GM23338 (cell line): ENCODE measurements at regions not wholly inside any gene's neighbourhood (a gene's known extent, or its start where the extent isn't known, plus 50 kb on each side); places are given as distances from the start of the nearest gene placed in this dataset.

Experiments used
- ATAC-seq: fragments of 200-7000 bp; cut with Tn5 transposase; 3 replicates; pipeline ENCODE4 v1.9.1; 2020
- DNase-seq: peaks from one replicate; pipeline ENCODE4 v3.0.0-alpha.2; 2015; ENCODE audit warnings: low spot score
- H2AFZ ChIP-seq: fragments of 200-600 bp; sonication (generic); 2 replicates; pipeline ENCODE4 v1.8.0; 2016; ENCODE audit warnings: antibody characterized with exemption, mild to moderate bottlenecking, moderate library complexity
- H3F3A ChIP-seq: fragments of 200-600 bp; sonication (generic); replicated peaks from 2 replicates; pipeline ENCODE4 v1.8.0; 2017; ENCODE audit warnings: antibody characterized with exemption, mixed run types, low read depth
- H3K27ac ChIP-seq: fragments of 200-600 bp; sonication (generic); 2 replicates; pipeline ENCODE4 v1.6.1; 2016; ENCODE audit warnings: low read depth
- H3K27me3 ChIP-seq: fragments of 200-600 bp; sonication (generic); 2 replicates; pipeline ENCODE4 v1.8.0; 2016; ENCODE audit warnings: mild to moderate bottlenecking, mixed run types, moderate library complexity; ENCODE audit not compliant: insufficient read depth
- H3K36me3 ChIP-seq: fragments of 200-600 bp; sonication (generic); 2 replicates; pipeline ENCODE4 v1.8.0; 2016; ENCODE audit warnings: mild to moderate bottlenecking; ENCODE audit not compliant: insufficient read depth
- H3K4me1 ChIP-seq: fragments of 200-600 bp; sonication (generic); 2 replicates; pipeline ENCODE4 v1.8.0; 2016; ENCODE audit warnings: mild to moderate bottlenecking, moderate library complexity; ENCODE audit not compliant: insufficient read depth
- H3K4me2 ChIP-seq: fragments of 200-600 bp; sonication (generic); 2 replicates; pipeline ENCODE4 v1.7.1; 2017; ENCODE audit warnings: mixed run types
- H3K4me3 ChIP-seq: fragments of 200-600 bp; sonication (generic); 2 replicates; pipeline ENCODE4 v1.6.1; 2016; ENCODE audit warnings: mixed run types
- H3K79me2 ChIP-seq: fragments of 200-600 bp; sonication (generic); replicated peaks from 2 replicates; pipeline ENCODE4 v1.8.0; 2017; ENCODE audit warnings: mild to moderate bottlenecking; ENCODE audit not compliant: insufficient read depth
- H3K9me2 ChIP-seq: fragments of 200-600 bp; sonication (generic); 2 replicates; pipeline ENCODE4 v1.8.0; 2017; ENCODE audit not compliant: insufficient read depth
- H4K20me1 ChIP-seq: fragments of 200-600 bp; sonication (generic); replicated peaks from 2 replicates; pipeline ENCODE4 v1.8.0; 2017; ENCODE audit warnings: mild to moderate bottlenecking; ENCODE audit not compliant: insufficient read depth
- H3K27ac Mint-ChIP-seq: 2 replicates; pipeline ENCODE4 v1.8.0; 2020; ENCODE audit warnings: inconsistent platforms, mild to moderate bottlenecking, moderate library complexity, mixed read lengths
- H3K27me3 Mint-ChIP-seq: 3 replicates; pipeline ENCODE4 v1.8.0; 2022; ENCODE audit warnings: low read depth, mild to moderate bottlenecking, moderate library complexity, mixed read lengths, inconsistent platforms; ENCODE audit not compliant: insufficient read depth, poor library complexity
- H3K36me3 Mint-ChIP-seq: 3 replicates; pipeline ENCODE4 v1.8.0; 2021; ENCODE audit warnings: low read depth, mild to moderate bottlenecking, inconsistent platforms, moderate library complexity, mixed read lengths
- H3K4me1 Mint-ChIP-seq: 3 replicates; pipeline ENCODE4 v1.8.0; 2020; ENCODE audit warnings: mild to moderate bottlenecking, inconsistent platforms, mixed read lengths
- H3K4me3 Mint-ChIP-seq: 3 replicates; pipeline ENCODE4 v1.8.0; 2021; ENCODE audit warnings: moderate library complexity, mild to moderate bottlenecking, inconsistent platforms, mixed read lengths
- H3K9me3 Mint-ChIP-seq: 3 replicates; pipeline ENCODE4 v1.8.0; 2020; ENCODE audit warnings: moderate library complexity, mild to moderate bottlenecking, inconsistent platforms, mixed read lengths
- EZH2 ChIP-seq: fragments of 200-600 bp; sonication (generic); IDR thresholded peaks from one replicate; pipeline ENCODE4 v1.8.0; 2017; ENCODE audit warnings: antibody characterized with exemption, mild to moderate bottlenecking, low read depth; ENCODE audit not compliant: unreplicated experiment
- NANOG ChIP-seq: IDR thresholded peaks from 2 replicates; pipeline ENCODE4 v1.6.1; 2016; ENCODE audit warnings: antibody characterized with exemption, borderline replicate concordance
- POLR2AphosphoS5 ChIP-seq: IDR thresholded peaks from 2 replicates; pipeline ENCODE4 v1.6.1; 2016; ENCODE audit warnings: antibody characterized with exemption, low read depth
- ZNF114 ChIP-seq: fragments of 250-450 bp; sonication (Bioruptor Pico); IDR thresholded peaks from 2 replicates; pipeline ENCODE4 v1.5.0; 2020; ENCODE audit warnings: mild to moderate bottlenecking, moderate library complexity
- ZNF331 ChIP-seq: fragments of 250-450 bp; sonication (Bioruptor Pico); IDR thresholded peaks from 2 replicates; pipeline ENCODE4 v1.5.0; 2020; ENCODE audit warnings: low read depth, mild to moderate bottlenecking, moderate library complexity
- ZNF462 ChIP-seq: fragments of 250-450 bp; sonication (Bioruptor Pico); IDR thresholded peaks from 2 replicates; pipeline ENCODE4 v1.5.0; 2020; ENCODE audit warnings: mild to moderate bottlenecking, moderate library complexity

GRCh38 chr4:167955006-167955405, 137.3 kb upstream of the ANXA10 start (continued):
- no peak for TF ChIP-seq ZNF462 (CRISPR knock-in tag)

DNA sequence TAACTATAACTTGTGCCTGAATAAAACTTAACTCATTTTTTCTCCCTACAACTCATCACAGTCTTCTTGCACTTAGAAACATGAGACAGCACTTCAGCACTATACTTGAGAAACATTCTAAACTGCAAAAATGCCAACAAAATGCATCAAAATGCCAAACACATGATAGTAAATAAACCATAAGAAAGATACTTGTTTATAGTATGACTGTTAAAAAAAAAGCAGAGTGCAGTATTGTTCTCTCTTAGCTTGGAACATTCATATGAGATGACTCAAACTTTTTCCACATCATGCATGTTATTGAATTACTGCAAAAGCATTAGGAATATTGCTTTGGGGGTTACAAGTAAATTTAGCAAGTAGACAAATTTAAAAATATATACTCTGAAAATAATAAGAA, 135.7 kb upstream of the ANXA10 start:
- no peaks in the 10 kb centered on the region for H3F3A ChIP-seq
- no peaks in the 10 kb centered on the region for H3K79me2 ChIP-seq
- ATAC-seq, result no peak

More for the DNA sequence above, 135.7 kb upstream of the ANXA10 start:
- no peaks in the 10 kb centered on the region for H3K36me3 ChIP-seq
- no peak for TF ChIP-seq NANOG
- TF ChIP-seq EZH2, result no peak
- no peak for TF ChIP-seq ZNF331 (CRISPR knock-in tag)
- no peak for TF ChIP-seq ZNF114 (CRISPR knock-in tag)
- no peak for TF ChIP-seq POLR2AphosphoS5
- no peak for TF ChIP-seq ZNF462 (CRISPR knock-in tag)
- Mint-ChIP-seq H3K36me3 (peaks cover 36% of the 10 kb centered on the region), H3K9me3 (peaks cover 44% of the 10 kb centered on the region), H3K27ac (no peak overlapping the region), H3K4me1 (no peaks in the 10 kb centered on the region), H3K27me3 (no peaks in the 10 kb centered on the region), H3K4me3 (no peak overlapping the region)
- no peaks in the 10 kb centered on the region for H3K9me2 ChIP-seq
- no peaks in the 10 kb centered on the region for H3K27me3 ChIP-seq
- H3K4me1 ChIP-seq, result no peaks in the 10 kb centered on the region
- H2AFZ ChIP-seq, result no peak overlapping the region
- H4K20me1 ChIP-seq, result no peaks in the 10 kb centered on the region
- H3K4me2 ChIP-seq, result no peak overlapping the region
- no peak overlapping the region for H3K27ac ChIP-seq
- no peak for DNase-seq
- no peak overlapping the region for H3K4me3 ChIP-seq
